DMS 273 (cell line): ENCODE measurements at regions not wholly inside any gene's neighbourhood (a gene's known extent, or its start where the extent isn't known, plus 50 kb on each side); places are given as distances from the start of the nearest gene placed in this dataset.
"Not testable (repeated sequence)": the region's sequence is repeated elsewhere in the genome, so short reads cannot be mapped to it uniquely, and the experiment has no call there.

ENCODE experiments used
- DNase-seq: peaks from one replicate; lab custom pipeline; 2025; ENCODE audit not compliant: unreplicated experiment; lab: John Stamatoyannopoulos, UW

DNA sequence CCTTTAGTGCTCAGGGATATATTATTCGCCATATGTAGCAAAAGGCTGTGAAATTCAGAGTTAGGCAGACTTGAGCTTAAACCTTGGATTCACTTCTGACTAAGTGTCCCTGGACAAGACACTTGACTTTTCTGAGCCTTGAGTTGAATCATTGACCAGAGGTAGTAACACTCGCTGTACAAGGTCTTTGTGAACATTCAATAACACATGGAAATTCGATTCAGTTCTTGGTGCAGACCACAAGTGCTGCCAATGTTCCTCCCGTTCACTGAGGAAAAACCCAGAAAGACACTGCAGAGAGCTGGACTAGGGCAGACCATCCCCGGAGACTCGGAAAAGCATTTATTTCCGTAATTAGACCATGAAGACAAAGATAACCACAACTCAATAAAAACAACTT lies 901.4 kb downstream of the AACS start:
- DNase-seq: no peak

DNA sequence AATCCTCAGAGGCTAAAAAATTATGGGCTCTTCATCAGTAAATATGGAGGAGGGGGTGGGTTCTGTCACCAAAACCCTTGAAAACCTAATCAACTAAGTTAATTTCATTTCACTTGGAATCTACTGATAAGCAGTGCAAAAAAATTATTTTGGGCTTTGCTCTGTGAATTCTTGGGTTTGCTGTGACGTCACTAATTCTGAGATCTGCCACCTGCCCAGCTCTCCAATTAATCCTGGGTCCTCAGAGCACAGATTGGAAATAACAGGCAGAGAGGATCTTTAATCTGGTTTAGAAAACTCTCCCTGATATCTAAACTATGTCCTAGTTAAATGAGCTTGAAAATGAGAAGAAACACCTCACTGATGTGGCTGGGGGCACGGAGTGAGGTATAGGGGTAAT lies 903.2 kb downstream of the AACS start:
- DNase-seq: no peak

DNA sequence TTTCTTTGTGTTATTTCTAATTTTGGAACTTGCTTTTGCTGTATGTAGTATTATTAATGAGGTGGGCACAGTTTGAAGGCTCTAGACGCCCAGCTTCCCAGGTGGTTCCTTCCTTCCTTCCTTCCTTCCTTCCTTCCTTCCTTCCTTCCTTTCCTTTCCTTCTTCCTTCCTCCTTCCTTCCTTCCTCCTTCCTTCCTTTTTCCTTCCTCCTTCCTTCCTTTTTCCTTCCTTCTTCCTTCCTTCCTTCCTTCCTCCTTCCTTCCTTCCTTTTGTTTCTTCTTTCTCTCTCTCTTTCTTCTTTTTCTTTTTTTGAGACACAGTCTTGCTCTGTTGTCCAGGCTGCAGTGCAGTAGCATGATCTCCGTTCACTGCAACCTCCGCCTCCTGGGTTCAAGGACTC lies 906.7 kb downstream of the AACS start:
- no peak for DNase-seq

DNA sequence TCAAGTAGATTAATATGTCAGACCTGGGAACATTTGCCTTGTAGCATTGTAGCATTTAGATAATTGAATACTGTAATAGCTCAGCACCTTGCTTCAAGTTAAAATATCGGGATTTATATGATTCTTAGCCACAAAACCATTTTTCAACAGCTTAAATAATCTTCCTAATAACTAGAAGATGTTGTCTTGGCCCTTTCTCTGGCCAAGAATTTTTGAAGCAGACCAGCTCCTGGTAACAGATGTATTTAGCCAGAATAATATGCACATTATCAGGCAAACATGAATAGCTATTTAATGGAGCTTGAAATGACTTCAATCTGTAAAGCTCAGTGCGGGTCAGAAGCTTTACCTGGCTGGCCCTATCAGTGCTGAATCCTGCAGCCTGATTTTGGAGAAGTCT lies 913.1 kb downstream of the AACS start:
- no peak for DNase-seq

DNA sequence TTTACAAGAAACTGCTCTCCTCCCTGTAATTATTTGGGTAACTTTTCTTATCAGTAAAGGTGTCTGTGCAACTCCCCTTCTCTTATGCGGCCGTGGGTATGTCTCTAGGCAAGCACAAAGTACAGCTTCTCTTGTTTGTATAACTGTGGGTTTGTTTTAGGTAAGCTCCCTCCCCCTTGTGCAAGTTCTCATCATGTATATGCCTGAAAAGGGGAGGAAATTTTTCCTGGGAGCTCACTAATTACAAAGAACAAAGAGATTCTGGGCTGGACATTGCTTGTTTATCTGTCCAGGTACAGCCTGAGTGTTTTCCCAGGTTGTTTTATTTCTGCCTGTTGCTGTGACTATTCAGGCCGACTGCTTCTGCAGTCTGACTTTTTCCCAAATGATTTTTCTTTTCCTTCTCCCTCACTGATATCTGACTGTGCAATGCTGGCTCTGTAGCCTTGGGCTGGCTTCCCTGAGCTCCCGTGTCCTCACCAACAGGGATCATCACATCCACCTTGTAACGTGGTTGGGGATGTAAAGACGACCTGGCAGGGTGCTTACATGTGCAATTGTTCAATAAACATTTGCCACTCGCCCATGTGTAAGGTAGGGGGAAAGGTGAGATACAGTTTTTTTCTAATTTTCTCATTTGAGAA lies 916.5 kb downstream of the AACS start:
- no peak for DNase-seq

DNA sequence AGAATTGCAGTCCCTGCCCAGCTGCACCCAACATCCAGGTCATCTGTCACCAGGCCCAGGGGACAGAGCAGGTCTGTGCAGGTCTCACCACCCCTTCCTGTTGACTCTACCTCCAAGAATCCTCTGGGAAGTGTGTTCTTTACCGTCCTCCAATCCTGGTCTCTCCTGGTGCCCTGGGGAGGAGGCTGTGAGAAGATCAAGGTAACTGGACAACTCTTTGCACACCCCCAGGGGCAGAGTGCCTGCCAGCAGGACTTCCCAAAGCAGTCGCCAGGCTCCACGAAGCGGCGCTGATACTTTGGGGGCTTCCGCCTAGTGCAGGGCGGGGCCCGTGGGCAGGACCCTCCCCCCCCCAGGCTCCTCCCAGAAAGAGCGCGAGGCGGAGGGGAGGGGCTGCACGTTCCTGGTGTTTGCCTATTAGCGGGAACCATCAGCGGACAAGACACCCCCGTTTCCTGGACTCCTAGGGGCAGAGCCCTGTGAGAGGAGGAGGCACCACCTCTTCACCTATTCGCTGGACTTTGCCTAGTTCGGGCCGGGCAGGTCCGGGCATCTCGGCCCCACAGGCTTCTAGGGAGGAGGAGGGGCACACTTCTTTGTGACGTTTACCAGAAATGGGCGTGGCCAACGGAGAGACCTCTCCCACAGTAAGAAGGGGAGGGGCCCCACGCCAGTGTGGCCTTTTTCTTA lies 918.0 kb downstream of the AACS start:
- peak; percentile 55 for DNase-seq

DNA sequence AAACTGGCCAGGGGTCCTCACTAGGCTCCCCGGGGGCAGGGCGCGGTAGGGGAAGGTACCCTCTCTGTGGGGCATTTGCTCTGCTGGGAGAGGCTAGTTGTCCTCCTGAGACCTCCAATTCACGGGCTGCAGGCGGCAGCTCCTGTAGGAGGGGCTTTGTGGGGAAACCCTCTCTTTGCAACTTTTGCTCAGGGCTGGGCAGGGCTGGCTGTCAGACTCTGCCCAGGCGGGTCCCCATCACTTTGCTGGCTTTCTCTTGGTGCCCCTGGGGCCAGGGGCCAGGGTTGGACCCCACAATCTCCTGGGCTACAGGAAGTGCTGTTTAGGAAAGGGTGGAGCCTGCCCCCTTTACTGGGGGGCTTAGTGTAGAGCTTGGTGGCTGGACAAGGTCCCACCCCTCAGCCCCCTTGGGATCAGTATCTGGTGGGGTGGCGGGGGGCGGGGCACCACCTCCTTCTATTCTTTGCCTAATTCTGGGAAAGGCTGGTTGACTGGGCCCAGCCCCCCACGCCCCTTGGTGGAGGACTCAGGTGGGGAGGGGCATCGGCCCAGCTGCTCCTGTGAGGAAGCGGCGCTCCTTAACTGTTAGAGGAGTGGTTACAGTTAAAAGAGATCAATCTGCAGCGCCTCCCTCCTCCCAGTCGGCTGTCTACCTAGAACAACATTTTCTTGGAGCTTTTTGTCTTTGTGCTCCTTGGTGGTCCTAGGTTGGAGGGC lies 918.7 kb downstream of the AACS start:
- DNase-seq: peak; percentile 3

DNA sequence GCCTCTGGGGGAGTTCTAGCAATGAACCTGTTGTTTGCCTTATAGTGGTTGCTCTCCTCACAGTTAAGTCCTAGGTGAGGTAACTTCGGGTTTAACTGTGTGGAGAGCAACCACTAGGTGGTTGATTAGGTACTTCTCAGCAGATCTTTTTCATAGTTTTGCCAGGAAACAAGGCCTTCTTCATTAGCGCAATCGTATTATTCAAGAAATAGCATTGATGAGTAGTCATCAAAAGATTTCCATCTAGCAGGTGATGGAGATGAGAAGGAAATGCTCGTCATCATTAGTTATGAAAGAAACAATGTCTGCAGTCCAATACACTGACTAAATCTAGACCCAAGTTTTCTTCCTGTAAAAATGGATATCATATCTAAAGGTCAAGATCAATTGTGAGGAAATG lies 923.3 kb downstream of the AACS start:
- no peak for DNase-seq

DNA sequence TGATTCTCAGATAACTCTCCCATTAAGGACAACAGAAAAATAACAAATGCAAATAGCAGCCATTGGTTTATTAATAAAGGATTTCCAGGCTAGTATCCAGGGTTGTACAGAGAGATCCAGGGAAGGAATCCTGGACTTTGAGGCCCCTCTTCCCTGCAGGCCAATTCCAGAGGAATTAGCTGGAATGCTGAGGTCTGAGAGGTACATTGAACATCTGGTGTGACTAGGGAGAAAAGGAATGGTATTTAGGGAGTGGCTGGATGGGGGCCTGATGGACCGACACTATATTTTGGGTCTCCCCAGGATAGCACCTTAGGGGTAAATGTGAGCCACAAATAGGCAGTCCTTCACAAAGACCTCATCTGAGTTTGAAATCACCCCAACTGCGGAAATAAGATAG lies 924.5 kb downstream of the AACS start:
- no peak for DNase-seq

DNA sequence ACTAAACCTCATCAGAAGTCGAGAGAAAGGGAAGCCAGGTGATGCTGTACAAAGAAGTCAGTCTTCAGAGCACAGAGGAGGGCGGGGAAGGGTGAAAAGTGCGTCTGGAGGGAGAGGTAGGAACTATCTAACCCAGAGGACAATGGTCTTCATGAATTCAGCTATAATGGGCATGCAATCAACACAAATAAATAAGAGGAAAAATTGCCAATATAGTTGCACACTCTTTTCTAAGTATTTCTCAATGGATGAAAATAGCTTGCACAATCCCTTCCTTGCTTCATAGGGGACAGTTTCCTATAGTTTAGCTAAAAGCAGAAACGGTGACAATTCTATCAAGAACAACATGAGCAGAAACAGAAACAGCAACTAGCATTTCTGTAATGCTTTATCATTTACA lies 931.2 kb downstream of the AACS start:
- no peak for DNase-seq

DNA sequence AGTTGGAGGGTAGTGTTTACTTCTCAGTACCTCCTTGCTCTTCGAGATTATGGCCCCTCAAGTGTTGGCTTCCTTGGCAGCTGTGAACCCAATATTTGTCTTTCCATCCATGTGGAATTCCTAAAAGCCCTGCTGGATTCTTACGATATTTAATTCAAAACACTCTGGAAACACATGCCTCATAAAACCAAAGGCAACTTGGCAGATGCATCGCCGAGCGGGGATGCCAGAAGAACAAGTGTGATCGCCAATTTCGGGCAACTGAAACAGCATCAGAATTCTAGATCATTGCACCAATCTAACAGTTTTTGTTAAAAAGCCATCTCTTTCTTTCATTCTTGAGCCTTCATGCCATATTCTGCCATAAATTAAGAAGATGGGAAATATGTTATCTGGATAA lies 934.4 kb downstream of the AACS start:
- DNase-seq: no peak

DNA sequence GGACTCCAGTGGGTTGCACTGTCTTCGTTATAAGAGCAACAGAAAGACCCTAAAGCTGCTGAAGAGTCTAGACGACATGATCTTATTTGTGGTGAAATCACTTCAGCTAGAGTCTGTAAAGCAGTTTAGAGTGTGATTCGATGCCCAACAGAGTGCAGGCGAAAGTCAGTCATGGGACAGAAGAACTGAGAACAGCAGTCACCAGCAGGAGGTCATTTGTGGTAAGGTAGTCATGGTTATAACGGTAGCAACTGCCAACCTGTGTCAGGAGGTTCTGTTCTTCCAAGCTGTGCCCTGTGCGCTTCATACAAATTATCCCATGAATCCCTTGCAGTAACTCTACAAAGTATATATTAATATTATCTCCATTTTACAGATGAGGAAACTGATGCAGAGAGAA lies 954.1 kb downstream of the AACS start:
- no peak for DNase-seq

DNA sequence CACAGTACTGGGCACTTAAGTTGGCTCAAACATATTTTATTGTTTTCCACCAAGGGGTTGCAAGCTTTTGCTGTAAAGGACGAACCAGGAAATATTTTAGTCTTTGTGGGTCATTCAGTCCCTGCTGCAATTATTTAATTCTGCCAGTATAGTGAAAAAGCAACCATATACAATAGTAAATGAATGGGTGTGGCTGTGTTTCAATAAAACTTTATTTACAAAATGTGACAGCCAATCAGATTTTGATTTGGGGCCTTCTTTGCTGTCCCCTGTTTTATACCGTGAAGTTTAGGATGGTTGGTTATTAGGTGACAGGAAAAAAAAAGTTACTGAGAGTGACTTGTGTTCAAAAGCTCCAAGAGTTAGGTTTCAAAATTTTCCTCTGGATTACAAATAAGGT lies 956.4 kb downstream of the AACS start:
- DNase-seq: no peak

DNA sequence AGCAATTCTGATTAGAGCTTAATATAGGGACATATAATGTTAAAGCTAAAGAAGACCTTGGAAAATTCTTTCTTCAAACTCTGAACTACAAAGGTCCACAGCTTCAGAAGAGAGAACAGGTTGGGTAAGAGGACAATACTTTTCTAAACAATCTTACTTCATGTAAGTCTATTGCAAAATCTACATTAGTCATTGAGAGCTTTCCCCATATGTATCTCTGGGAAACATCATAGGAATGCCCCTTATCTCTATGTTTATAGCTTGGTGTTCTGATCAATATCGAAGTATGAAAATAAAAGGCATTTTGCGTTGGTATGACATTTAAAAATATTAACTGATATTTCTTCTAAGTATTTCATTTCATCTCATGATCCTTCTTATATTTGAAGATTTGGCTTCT lies 962.6 kb downstream of the AACS start:
- no peak for DNase-seq

DNA sequence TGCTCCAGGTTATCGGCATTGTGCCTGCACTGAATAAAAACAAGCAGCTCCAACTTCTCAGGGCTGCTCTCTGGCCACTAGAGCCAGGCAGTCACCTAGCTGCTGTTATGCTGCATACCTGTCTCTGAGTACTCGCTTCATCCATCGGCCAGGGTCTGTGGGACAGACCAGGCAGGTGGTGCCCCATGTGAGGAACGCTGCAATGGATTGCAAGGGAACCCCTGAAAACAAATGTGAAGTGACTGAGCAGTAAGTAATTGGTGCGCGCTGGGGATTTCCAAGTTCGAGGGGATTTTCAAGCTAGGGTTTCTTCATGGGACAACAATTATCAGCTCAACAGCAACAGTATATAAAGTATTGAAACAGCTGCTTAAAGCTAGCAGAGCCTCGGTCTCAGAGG lies 965.3 kb downstream of the AACS start:
- DNase-seq: no peak

DNA sequence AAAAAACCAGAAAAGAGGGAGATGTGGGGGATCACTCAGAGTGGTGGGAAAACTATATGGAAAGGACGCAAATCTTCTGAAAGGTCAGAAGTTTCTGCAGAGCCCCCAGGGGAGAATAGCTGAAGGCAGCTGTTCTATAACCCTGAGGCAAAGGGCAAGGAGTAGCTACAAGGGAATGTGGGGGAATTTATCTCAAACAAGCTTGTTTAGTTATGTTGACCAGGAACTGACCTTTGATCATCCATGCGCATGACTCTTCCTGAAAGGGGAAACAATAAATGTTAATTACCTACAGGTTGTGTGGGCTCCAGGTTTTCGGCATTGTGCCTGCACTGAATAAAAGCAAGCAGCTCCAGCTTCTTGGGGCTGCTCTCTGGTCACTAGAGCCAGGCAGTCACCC lies 968.5 kb downstream of the AACS start:
- no peak for DNase-seq

DNA sequence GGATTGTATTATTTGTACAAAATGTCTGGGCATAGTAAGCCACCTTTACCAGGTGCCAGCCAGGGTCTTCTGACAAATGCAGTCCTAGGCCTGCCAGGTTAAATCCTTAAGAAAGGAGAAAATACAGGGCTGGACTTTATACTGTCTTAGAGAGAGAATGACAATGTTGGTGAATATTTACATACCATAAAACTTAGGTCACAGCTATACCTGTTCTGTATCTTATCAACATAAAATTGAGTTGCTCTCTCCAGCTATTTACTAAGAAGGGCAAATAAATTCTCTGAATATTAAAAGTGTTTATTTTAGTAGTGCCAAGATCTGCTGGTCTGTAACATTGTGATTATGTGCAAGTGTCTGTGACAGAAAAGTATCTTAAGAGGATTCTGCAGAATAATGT lies 971.1 kb downstream of the AACS start:
- DNase-seq: no peak

DNA sequence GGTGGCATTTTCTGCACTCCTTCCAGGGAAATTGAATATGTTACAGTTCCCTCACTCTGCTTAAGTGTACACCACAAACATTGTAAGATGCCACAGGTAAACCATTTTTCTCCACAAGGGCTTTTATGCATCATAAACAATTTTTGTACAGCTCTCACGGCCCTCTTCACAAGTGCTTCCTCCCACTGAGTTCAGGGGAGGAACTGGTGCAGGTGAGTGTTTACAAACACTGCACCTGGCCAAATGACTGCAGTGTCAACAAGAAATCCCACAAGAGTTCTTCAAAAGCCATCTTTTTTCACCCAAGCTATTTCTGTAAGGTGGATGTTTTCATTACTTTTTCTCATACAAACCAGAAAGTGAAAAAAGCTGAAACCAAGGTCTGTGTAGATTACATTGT lies 973.2 kb downstream of the AACS start:
- DNase-seq: no peak

DNA sequence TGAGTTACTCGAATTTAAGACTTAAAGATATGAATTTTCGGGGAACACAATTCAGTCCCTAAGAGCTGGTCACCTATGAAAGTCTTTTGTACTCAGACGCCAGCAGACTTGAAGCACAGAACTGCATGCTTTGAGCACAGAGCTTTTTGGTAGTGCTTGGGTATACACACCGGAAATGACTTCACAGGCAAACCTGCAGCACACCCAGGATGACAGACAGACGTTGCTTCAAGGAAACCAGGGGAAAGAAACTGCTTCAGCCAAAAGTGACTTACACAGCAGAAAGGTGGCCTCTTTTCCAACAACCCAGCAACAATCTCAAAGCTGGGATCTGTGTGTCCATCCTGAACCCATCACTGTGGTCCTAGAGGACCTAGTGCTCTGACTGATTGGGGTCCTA lies 975.1 kb downstream of the AACS start:
- DNase-seq: no peak

DNA sequence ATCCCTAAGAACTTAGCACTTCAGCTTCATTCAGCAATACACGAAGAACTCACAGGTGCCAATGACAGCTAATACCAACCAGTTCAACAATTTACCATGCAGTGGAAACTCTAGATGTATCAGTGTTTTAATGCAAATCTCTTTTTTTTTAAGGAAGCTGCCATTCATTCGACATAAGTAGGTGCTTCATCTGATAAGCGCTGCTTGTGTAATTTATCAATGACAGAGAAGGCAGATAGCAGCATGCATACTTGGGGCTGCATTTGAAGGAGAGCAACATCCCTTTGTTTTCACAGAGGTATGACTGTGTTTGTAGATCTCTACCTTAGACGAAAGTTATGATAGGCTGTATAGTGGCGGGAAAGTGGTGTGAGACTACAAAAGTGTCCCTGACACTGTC lies 977.1 kb downstream of the AACS start:
- no peak for DNase-seq

DNA sequence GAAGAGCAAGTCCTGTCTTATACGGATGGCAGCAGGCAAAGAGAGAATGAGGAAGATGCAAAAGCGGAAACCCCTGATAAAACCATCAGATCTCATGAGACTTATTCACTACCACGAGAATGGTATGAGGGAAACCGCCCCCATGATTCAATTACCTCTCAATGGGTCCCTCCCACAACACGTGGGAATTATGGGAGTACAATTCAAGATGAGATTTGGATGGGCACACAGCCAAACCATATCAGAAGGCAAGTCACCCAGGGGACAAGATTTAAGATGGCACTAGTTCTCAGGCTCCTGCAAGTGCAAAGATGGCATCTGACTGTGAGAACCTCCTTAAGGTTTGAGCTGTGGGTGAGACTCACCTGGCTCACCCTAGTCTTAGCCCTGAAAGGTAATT lies 984.3 kb downstream of the AACS start:
- not testable (repeated sequence) for DNase-seq

DNA sequence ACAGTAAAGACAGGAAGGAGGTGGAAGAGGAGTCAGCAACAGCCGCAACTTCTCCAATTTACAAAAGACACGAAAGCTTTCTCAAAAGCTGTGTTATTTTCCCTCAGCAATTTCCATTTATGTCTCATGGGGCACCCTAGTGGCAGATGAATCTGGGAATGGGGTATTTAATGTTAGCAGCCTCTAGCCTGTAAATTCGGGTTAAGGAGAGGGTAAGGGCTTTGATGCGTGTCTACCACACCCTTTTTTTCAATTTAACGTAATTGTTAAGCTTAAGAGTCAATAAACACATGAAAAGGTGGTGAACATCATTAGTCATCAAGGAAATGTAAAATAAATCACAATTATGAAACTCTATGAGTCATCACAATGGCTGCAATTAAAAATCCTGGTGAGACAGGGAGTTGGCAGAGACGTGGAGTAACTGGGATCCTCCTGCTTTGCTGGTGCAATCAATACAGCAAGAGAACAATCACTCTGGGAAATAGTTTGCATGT lies 986.4 kb downstream of the AACS start:
- no peak for DNase-seq
